WI38 (cell line): ENCODE measurements at regions not wholly inside any gene's neighbourhood (a gene's known extent, or its start where the extent isn't known, plus 50 kb on each side); places are given as distances from the start of the nearest gene placed in this dataset.

Experiments
- H3K4me3 ChIP-seq: 2 replicates; pipeline ENCODE4 v1.5.1; 2011; ENCODE audit warnings: low read depth, mild to moderate bottlenecking, control low read depth, low read length
- CTCF ChIP-seq: IDR thresholded peaks from 2 replicates; pipeline ENCODE4 v1.5.1; 2012; ENCODE audit warnings: low read depth, mild to moderate bottlenecking, control low read depth, low read length

GRCh38 chr14:58792416-58792815 is 154.7 kb downstream of the DACT1 start:
- TF ChIP-seq CTCF = no peak
- H3K4me3 ChIP-seq = no peak overlapping the region

GRCh38 chr14:58793131-58793740 is 155.5 kb downstream of the DACT1 start:
- H3K4me3 ChIP-seq = no peak overlapping the region
- TF ChIP-seq CTCF = no peak

- no peak for TF ChIP-seq CTCF
- H3K4me3 ChIP-seq = no peak overlapping the region
These were observed 157.4 kb downstream of the DACT1 start for GRCh38 chr14:58794993-58795762.

GRCh38 chr14:58796242-58797009 is 158.7 kb downstream of the DACT1 start:
- TF ChIP-seq CTCF = no peak
- no peak overlapping the region for H3K4me3 ChIP-seq

GRCh38 chr14:58797010-58797429 is 159.3 kb downstream of the DACT1 start:
- no peak overlapping the region for H3K4me3 ChIP-seq
- no peak for TF ChIP-seq CTCF

- no peak overlapping the region for H3K4me3 ChIP-seq
- TF ChIP-seq CTCF = no peak
These were observed 160.4 kb downstream of the DACT1 start for GRCh38 chr14:58798173-58798572.

- no peak overlapping the region for H3K4me3 ChIP-seq
These were observed 163.3 kb downstream of the DACT1 start for GRCh38 chr14:58801086-58801485.

More at GRCh38 chr14:58801086-58801485, 163.3 kb downstream of the DACT1 start:
- TF ChIP-seq CTCF = no peak
